ENCODE measurements at regions not wholly inside any gene's neighbourhood (a gene's known extent, or its start where the extent isn't known, plus 50 kb on each side); places are given as distances from the start of the nearest gene placed in this dataset.

DNA sequence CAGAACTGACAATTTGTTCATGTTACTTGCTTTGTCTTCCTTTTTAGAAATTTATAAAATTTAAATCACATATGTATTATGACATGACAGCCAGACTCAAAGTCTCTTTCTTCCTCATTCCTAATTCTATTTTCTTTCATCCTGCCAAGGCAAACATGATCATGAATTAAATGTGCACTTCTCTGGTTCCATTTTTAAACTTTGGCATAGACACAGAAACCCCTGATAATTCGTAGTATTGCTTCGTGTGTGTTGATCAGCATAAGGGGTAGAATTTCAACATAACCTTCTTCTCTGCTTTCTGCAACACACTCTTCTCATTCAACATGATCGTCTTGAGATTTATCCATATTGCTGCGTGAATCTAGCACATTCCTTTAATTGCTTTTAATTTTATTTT, 156.5 kb downstream of the AIPL1 start:
- TF ChIP-seq, protein P1, sequence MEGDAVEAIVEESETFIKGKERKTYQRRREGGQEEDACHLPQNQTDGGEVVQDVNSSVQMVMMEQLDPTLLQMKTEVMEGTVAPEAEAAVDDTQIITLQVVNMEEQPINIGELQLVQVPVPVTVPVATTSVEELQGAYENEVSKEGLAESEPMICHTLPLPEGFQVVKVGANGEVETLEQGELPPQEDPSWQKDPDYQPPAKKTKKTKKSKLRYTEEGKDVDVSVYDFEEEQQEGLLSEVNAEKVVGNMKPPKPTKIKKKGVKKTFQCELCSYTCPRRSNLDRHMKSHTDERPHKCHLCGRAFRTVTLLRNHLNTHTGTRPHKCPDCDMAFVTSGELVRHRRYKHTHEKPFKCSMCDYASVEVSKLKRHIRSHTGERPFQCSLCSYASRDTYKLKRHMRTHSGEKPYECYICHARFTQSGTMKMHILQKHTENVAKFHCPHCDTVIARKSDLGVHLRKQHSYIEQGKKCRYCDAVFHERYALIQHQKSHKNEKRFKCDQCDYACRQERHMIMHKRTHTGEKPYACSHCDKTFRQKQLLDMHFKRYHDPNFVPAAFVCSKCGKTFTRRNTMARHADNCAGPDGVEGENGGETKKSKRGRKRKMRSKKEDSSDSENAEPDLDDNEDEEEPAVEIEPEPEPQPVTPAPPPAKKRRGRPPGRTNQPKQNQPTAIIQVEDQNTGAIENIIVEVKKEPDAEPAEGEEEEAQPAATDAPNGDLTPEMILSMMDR (IDR thresholded peaks at IDR 0.05 in 4 of 5, conservative IDR thresholded peaks at IDR 0.05 in 1 of 5) = no peak
- no peak for TF ChIP-seq POLR2A (IDR thresholded peaks at IDR 0.05)

Measured in gastrocnemius medialis (tissue), 4 donors.